SK-N-SH treated with all-trans-retinoic acid at 6 μM for 48 hours (cell line): ENCODE measurements at regions not wholly inside any gene's neighbourhood (a gene's known extent, or its start where the extent isn't known, plus 50 kb on each side); places are given as distances from the start of the nearest gene placed in this dataset.

ENCODE experiments used
- ARNTL ChIP-seq: fragments of 450-650 bp; formaldehyde crosslinking; IDR thresholded peaks from 2 replicates; pipeline ENCODE4 v1.5.0; 2020; ENCODE audit warnings: low read depth, mild to moderate bottlenecking, moderate library complexity, borderline replicate concordance
- CSDC2 ChIP-seq: fragments of 250-450 bp; sonication (Bioruptor Pico); IDR thresholded peaks from 2 replicates; pipeline ENCODE4 v1.5.0; 2020; ENCODE audit warnings: mild to moderate bottlenecking, moderate library complexity
- GLIS3 ChIP-seq: fragments of 250-450 bp; sonication (Bioruptor Pico); IDR thresholded peaks from 2 replicates; pipeline ENCODE4 v1.5.0; 2020; ENCODE audit warnings: mild to moderate bottlenecking, moderate library complexity
- PPARA ChIP-seq: fragments of 250-450 bp; sonication (Bioruptor Pico); IDR thresholded peaks from 2 replicates; pipeline ENCODE4 v1.5.0; 2020; ENCODE audit warnings: mild to moderate bottlenecking, borderline replicate concordance
- RARB ChIP-seq: fragments of 250-450 bp; sonication (Bioruptor Pico); IDR thresholded peaks from 2 replicates; pipeline ENCODE4 v1.8.0; 2021; ENCODE audit warnings: mild to moderate bottlenecking, moderate library complexity
- ZC3H10 ChIP-seq: fragments of 250-450 bp; sonication (Bioruptor Pico); IDR thresholded peaks from 2 replicates; pipeline ENCODE4 v1.5.1; 2021; ENCODE audit warnings: mild to moderate bottlenecking, moderate library complexity
- ZFP3 ChIP-seq: fragments of 250-450 bp; sonication (Bioruptor Pico); IDR thresholded peaks from 2 replicates; pipeline ENCODE4 v1.5.0; 2020; ENCODE audit warnings: mild to moderate bottlenecking, moderate library complexity
- ZNF8 ChIP-seq: fragments of 450-650 bp; formaldehyde crosslinking; IDR thresholded peaks from 2 replicates; pipeline ENCODE4 v1.5.0; 2020; ENCODE audit warnings: mild to moderate bottlenecking, moderate library complexity
- TF ChIP-seq, protein P1 (sequence below): fragments of 250-450 bp; sonication (Bioruptor Pico); IDR thresholded peaks from 2 replicates; pipeline ENCODE4 v1.5.1; 2021; ENCODE audit warnings: mild to moderate bottlenecking, moderate library complexity
- TF ChIP-seq, protein P2 (sequence below): fragments of 250-450 bp; sonication (Bioruptor Pico); IDR thresholded peaks from 2 replicates; pipeline ENCODE4 v1.8.0; 2020; ENCODE audit warnings: mild to moderate bottlenecking, moderate library complexity, borderline replicate concordance
- TF ChIP-seq, protein P3 (sequence below): fragments of 250-450 bp; sonication (Bioruptor Pico); IDR thresholded peaks from 2 replicates; pipeline ENCODE4 v1.5.1; 2020; ENCODE audit warnings: low read depth, mild to moderate bottlenecking, moderate library complexity
- TF ChIP-seq, protein P4 (sequence below): fragments of 250-450 bp; sonication (Bioruptor Pico); IDR thresholded peaks from 2 replicates; pipeline ENCODE4 v1.5.0; 2020; ENCODE audit warnings: mild to moderate bottlenecking, moderate library complexity

DNA sequence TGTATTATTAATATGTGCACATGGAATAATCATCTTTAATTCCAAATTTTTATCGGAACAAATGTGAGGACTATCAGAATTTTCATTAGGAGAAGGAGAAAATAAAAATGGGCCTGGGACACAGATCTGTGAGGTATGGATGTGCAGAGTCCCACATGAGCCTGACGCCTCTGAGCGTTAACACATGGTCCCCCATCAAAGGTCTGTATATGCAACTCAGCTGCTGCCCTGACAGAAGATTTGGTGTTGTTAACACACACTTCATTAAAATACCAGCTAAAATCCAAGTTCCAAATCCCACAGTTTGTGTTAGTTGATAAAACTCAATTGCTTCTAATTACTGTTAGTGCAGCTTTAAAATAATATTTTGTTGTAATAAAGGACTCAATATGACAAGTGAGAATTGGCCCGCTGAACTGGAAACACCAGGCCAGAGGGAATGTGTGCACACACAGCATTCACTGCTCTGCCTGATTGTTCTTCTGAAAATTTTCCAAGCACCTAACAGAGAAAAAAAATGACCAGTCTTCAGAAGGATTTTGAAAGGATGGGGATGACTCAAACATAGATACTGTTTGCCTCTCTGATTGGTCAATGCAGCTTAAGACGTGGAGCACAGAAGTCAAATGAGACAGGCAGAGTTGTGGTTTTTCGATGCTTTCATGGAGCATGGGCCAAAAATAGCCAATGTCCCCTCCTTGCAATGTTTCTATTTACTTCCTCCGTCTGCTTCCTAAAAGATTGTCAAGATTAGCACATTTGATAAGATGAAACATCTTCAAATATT lies 266.6 kb downstream of the NKX6-1 start:
- TF ChIP-seq RARB (no peak), ZC3H10 (CRISPR knock-in tag) (no peak), ZFP3 (CRISPR knock-in tag) (no peak), GLIS3 (CRISPR knock-in tag) (no peak), ARNTL (CRISPR knock-in tag) (no peak), PPARA (CRISPR knock-in tag) (no peak), ZNF8 (CRISPR knock-in tag) (no peak), CSDC2 (CRISPR knock-in tag) (no peak)
- TF ChIP-seq, protein P1, sequence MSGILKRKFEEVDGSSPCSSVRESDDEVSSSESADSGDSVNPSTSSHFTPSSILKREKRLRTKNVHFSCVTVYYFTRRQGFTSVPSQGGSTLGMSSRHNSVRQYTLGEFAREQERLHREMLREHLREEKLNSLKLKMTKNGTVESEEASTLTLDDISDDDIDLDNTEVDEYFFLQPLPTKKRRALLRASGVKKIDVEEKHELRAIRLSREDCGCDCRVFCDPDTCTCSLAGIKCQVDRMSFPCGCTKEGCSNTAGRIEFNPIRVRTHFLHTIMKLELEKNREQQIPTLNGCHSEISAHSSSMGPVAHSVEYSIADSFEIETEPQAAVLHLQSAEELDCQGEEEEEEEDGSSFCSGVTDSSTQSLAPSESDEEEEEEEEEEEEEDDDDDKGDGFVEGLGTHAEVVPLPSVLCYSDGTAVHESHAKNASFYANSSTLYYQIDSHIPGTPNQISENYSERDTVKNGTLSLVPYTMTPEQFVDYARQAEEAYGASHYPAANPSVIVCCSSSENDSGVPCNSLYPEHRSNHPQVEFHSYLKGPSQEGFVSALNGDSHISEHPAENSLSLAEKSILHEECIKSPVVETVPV: no peak
- TF ChIP-seq, protein P2, sequence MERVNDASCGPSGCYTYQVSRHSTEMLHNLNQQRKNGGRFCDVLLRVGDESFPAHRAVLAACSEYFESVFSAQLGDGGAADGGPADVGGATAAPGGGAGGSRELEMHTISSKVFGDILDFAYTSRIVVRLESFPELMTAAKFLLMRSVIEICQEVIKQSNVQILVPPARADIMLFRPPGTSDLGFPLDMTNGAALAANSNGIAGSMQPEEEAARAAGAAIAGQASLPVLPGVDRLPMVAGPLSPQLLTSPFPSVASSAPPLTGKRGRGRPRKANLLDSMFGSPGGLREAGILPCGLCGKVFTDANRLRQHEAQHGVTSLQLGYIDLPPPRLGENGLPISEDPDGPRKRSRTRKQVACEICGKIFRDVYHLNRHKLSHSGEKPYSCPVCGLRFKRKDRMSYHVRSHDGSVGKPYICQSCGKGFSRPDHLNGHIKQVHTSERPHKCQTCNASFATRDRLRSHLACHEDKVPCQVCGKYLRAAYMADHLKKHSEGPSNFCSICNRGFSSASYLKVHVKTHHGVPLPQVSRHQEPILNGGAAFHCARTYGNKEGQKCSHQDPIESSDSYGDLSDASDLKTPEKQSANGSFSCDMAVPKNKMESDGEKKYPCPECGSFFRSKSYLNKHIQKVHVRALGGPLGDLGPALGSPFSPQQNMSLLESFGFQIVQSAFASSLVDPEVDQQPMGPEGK (CRISPR knock-in tag): no peak
- TF ChIP-seq, protein P3, sequence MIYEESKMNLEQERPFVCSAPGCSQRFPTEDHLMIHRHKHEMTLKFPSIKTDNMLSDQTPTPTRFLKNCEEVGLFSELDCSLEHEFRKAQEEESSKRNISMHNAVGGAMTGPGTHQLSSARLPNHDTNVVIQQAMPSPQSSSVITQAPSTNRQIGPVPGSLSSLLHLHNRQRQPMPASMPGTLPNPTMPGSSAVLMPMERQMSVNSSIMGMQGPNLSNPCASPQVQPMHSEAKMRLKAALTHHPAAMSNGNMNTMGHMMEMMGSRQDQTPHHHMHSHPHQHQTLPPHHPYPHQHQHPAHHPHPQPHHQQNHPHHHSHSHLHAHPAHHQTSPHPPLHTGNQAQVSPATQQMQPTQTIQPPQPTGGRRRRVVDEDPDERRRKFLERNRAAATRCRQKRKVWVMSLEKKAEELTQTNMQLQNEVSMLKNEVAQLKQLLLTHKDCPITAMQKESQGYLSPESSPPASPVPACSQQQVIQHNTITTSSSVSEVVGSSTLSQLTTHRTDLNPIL (CRISPR knock-in tag): no peak
- TF ChIP-seq, protein P4, sequence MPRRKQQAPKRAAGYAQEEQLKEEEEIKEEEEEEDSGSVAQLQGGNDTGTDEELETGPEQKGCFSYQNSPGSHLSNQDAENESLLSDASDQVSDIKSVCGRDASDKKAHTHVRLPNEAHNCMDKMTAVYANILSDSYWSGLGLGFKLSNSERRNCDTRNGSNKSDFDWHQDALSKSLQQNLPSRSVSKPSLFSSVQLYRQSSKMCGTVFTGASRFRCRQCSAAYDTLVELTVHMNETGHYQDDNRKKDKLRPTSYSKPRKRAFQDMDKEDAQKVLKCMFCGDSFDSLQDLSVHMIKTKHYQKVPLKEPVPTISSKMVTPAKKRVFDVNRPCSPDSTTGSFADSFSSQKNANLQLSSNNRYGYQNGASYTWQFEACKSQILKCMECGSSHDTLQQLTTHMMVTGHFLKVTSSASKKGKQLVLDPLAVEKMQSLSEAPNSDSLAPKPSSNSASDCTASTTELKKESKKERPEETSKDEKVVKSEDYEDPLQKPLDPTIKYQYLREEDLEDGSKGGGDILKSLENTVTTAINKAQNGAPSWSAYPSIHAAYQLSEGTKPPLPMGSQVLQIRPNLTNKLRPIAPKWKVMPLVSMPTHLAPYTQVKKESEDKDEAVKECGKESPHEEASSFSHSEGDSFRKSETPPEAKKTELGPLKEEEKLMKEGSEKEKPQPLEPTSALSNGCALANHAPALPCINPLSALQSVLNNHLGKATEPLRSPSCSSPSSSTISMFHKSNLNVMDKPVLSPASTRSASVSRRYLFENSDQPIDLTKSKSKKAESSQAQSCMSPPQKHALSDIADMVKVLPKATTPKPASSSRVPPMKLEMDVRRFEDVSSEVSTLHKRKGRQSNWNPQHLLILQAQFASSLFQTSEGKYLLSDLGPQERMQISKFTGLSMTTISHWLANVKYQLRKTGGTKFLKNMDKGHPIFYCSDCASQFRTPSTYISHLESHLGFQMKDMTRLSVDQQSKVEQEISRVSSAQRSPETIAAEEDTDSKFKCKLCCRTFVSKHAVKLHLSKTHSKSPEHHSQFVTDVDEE: no peak
